SH-SY5Y (cell line): ENCODE measurements at regions not wholly inside any gene's neighbourhood (a gene's known extent, or its start where the extent isn't known, plus 50 kb on each side); places are given as distances from the start of the nearest gene placed in this dataset.

ENCODE experiments used
- GATA2 ChIP-seq: IDR thresholded peaks from 2 replicates; pipeline ENCODE4 v1.6.1; 2011; ENCODE audit warnings: mild to moderate bottlenecking, low read depth, low read length
- GATA3 ChIP-seq: IDR thresholded peaks from 2 replicates; pipeline ENCODE4 v1.6.1; 2011; ENCODE audit warnings: low read depth, mild to moderate bottlenecking, low read length, moderate library complexity

GRCh38 chr10:128803790-128804189 lies 663.3 kb upstream of the MGMT start:
- no peak for TF ChIP-seq GATA2
- TF ChIP-seq GATA3: no peak
